SIG-M5 treated with dmso at 0.1 percent for 504 hours (cell line): ENCODE measurements at regions not wholly inside any gene's neighbourhood (a gene's known extent, or its start where the extent isn't known, plus 50 kb on each side); places are given as distances from the start of the nearest gene placed in this dataset.

Experiments used
- DNase-seq: peaks from one replicate; lab custom pipeline; 2025; ENCODE audit not compliant: unreplicated experiment; lab: John Stamatoyannopoulos, UW

DNA sequence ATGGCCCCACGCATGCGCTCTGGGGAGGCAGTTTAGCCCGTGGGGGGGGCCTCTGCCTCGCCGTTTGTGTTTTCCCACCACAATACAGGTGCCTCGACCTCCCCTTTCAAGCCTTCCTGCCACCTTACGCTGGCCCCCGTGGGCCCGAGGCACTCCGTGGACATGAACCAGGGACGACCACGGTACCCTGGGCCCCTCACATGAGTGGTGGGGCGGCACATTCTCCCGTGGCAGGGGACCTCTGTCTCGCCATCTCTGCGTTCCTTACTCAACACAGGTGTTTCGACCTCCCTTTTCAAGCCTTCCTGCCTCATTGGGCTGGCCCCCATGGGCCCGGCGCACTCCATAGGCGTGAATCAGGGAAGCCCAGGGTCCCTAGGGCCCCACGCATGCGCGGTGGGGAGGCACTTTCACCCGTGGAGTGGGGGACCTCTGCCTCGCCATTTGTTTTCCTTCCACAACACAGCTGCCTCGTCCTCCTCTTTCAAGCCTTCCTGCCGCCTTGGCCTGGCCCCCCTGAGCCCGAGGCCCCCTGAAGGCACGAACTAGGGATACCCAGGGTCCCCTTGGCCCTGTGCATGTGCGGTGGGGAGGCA, 339.5 kb downstream of the ALG10 start:
- no peak for DNase-seq

DNA sequence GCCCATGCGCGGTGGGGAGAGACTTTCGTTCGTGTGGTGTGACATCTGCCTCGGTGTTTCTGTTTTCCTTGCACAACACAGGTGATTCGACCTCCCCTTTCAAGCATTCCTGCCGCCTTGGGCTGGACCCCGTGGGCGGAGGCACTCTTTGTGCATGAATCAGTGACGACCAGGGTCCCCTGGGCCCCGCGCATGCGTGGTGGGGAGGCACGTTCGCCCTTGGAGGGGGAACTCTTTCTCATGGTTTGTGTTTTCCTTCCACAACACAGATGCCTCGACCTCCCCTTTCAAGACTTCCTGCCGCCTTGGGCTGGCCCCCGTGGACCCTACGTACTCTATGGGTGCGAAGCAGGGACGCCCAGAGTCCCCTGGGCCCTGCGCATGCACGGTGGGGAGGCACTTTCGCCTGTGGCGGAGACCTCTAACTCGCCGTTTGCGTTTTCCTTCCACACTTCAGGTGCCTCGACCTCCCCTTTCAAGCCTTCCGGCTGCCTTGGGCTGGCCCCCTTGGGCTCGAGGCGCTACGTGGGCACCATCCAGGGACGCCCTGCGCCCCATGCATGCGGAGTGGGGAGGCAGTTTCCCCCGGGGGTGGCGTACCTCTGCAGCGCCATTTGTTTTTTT, 340.9 kb downstream of the ALG10 start:
- DNase-seq: no peak

DNA sequence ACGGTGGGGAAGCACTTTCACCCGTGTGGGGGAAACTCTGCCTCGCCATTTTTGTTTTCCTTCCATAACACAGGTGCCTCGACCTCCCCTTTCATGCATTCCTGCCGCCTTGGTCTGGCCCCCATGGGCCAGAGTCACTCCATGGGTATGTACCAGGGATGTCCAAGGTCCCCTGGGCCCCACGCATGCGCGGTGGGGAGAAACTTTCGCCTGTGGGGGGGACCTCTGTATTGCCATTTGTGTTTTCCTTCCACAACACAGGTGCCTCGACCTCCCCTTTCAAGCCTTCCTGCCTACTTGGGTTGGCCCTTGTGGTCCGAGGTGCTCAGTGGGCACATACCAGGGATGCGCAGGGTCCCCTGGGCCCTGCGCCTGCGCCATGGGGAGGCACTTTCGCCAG, 345.8 kb downstream of the ALG10 start:
- no peak for DNase-seq

DNA sequence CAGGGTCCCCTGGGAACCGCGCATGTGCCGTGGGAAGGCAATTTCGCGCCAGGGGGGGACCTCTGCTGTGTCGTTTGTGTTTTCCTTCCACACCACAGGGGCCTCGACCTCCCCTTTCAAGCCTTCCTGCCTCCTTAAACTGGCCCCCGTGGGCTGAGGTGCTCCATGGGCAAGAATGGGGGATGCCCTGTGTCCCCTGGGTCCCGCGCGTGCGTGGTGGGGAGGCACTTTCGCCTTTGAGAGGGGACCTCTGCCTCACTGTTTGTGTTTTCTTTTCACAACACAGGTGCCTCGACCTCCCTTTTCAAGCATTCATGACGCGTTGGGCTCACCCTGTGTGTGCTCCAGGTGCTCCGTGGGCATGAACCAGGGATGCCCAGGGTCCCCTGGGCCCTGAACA, 348.8 kb downstream of the ALG10 start:
- no peak for DNase-seq

DNA sequence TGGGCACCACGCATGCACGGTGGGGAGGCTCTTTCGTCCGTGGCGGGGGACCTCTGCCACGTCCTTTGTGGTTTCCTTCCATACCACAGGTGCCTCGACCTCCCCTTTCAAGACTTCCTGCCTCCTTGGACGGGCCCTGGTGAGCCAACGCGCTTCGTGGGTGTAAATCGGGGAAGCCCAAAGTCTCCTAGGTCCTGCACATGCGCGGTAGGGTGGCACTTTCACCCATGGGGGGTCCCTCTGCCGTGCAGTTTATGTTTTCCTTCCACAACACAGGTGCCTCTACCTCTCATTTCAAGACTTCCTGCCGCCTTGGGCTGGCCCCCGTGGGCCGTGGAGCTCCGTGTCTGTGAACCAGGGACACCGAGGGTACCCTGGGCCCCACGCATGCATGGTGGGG, 349.7 kb downstream of the ALG10 start:
- no peak for DNase-seq

DNA sequence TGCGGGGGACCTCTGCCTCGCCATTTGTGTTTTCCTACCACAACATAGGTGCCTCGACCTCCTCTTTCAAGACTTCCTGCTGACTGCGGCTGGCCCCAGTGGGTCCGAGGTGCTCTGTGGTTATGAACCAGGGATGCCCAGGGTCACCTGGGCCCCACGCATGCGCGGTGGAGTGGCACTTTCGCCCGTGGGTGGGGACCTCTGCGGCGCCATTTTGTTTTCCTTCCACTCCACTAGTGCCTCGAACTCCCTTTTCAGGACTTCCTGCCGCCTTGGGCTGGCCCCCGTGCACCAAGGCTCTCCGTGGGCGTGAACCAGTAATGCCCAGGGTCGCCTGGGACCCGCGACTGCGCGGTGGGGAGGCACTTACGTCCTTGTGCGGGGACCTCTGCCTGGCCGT, 351.6 kb downstream of the ALG10 start:
- no peak for DNase-seq

DNA sequence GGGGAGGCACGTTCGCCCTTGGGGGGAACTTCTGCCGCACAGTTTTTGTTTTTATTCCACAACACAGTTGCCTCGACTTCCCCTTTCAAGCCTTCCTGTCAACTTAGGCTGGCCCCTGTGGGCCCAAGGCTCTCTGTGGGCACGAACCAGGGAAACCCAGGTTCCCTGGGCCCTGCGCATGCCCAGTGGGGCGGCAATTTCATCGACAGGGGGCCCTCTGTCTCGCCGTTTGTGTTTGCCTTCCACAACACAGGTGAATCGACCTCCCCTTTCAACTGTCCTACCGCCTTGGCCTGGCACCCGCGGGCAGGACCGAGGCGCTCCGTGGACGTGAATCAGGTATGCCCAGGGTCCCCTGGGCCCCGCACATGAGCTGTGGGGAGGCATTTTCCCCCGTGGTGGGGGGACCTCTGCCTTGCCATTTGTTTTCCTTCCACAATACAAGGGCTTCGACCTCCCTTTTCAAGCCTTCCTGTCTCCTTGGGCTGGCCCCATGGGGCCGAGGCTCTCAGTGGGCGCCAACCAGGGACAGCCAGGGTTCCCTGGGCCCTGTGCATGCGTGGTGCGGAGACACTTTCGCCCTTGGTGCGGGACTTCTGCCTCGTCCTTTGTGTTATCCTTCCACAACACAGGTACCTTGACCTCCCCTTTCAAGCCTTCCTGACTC, 354.0 kb downstream of the ALG10 start:
- DNase-seq: no peak

DNA sequence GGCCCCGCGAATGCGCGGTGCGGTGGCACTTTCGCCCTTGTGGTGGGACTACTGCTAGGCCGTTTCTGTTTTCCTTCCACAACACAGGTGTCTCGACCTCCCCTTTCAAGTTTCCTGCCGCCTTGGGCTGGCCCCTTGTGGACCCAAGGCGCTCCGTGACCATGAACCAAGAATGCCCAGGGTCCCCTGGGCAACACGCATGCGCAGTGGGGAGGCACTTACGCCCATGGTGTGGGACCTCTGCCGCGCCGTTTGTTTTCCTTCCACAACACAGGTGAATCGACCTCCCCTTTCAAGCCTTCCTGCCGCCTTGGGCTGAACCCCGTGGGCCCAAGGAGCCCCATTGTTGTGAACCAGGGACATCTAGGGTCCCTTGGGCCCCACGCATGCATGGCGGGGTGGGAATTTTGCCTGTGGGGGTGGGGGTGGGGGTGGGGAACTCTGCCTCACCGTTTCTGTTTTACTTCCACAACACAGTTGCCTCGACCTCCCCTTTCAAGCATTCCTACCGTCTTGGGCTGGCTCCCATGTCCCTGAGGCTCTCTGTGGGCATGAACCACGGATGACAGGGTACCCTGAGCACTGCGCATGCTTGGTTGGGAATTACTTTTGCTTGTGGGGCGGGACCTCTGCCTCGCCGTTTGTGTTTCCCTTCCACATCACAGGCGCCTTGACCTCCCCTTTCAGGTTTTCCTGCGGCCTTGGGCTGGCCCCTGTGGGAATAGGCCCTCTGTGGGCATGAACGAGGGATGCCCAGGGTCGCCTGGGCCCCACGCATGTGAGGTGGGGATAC, 355.1 kb downstream of the ALG10 start:
- no peak for DNase-seq

DNA sequence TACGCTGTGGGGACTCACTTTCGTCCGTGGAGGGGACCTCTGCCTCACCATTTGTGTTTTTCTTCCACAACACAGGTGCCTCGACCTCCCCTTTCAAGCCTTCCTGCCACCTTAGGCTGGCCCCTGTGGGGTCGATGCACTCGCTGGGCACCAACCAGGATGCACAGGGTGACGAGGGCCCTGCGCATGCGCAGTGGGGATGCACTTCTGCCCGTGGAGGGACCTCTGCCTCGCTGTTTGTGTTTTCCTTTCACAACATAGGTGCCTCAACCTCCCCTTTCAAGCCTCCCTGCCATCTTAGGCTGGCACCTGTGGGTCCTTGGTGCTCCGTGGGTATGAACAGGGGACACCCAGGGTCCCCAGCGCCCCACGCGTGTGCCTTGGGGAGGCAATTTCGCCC, 356.8 kb downstream of the ALG10 start:
- no peak for DNase-seq

DNA sequence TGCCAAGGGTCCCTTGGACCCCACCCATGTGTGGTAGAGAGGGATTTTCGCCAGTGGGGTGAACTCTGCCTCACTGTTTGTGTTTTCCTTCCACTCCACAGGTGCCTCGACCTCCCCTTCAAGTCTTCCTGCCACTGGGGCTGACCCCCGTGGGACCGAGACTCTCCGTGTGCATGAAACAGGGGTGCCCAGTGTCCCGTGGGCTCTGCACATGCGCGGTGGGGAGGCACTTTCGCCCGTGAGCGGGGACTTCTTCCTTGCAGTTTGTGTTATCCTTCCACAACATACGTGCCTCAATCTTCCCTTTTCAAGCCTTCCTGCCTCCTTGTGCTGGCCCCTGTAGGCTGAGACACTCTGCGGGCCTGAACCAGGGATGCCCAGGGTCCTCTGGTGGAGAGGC, 362.4 kb downstream of the ALG10 start:
- no peak for DNase-seq

DNA sequence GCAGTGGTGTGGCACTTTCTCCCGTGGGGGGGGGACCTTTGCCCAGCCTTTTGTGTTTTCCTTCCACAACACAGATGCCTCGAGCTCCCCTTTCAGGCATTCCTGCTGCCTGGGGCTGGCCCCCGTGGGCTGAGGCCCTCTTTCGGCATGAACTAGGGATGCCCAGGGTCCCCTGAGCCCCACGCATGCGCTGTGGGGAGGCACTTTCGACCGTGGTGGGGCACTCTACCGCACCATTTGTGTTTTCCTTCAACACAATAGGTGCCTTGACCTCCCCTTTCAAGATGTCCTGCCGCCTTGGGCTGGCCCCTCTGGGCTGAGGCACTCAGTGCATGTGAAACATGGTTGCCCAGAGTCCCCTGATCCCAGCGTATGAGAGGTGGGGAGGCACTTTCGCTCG, 363.7 kb downstream of the ALG10 start:
- no peak for DNase-seq

DNA sequence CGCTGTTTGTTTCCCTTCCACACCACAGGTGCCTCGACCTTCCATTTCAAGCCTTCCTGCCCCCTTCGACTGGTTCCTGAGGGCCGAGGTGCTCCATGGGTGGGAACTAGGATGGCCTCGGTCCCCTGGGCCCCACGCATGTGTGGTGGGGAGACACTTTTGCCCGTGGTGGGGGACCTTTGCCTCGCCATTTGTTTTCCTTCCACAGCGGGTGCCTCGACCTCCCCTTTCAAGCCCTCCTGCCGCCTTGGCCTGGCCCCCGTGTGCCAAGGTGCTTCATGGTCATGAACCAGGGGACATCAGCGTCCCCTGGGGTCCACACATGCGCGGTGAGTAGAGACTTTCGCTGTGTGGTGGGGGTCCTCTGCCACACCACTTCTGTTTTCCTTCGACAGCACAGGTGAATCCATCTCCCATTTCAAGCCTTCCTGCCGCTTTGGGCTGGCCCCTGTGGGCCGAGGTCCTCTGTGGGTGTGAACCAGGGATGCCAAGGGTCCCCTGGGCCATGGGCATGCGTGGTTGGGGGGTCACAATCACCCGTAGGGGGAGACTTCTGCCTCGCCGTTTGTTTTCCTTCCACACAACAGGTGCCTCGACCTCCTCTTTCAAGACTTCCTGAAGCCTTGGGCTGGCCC, 364.4 kb downstream of the ALG10 start:
- DNase-seq: no peak

DNA sequence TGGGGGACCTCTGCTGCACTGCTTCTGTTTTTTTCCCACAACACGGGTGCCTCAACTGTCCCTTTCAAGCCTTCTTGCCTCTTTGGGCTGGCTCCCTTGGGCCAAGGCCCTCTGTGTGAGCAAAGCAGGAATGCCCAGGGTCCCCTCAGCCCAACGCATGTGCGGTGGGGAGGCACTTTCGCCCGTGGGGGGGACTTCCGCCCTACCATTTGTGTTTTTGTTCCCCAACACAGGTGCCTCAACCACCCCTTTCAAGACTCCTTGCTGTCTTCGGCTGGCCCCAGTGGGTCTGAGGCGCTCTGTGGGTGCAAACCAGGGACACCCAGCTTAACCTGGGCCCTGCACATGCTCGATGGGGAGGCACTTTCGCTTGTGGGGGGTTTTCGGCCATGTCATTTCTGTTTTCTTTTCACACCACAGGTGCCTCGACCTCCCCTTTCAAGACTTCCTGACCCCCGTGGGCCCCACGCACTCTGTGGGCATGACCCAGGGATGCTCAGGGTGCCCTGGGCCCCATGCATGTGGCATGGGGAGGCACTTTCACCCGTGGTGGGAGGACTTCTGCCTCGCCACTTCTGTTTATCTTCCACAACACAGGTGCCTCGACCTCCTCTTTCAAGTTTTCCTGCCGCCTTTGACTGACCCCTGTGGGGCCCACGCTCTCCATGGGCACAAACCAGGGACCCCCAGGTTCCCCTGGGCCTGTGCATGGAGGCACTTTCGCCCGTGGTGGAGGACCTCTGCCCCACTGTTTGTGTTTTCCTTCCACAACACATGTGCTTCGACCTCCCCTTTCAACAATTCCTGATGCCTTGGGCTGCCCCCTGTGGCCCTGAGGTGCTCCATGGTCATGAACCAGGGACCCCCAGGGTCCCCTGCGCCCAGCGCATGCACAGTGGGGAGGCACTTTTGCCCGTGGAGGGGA, 365.7 kb downstream of the ALG10 start:
- no peak for DNase-seq

DNA sequence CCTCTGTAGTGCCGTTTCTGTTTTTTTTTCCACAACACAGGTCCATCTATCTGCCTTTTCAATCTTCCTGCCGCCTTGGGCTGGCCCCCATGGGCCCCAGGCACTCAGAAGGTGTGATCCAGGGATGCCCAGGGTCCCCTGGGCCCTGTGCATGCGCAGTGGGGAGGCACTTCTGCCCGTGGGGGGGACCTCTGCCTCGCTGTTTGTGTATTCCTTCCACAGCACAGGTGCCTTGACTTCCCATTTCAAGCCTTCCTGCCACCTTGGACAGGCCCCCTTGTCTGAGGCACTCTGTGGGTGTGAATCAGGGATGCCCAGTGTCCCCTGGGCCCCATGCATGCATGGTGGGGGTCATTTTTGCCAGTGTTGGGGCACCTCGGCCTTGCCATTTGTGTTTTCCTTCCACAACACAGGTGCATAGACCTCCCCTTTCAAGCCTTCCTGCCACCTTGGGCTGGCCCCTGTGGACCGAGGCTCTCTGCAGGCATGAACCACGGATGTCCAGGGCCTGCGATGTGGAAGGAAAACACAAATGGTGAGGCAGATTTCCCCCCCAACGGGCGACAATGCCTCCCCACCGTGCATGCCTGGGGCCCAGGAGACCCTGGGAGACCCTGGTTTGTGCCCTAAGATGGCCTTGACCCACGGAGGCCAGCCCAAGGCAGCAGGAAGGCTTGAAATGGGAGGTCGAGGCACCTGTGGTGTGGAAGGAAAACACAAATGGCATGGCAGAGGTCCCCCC, 366.5 kb downstream of the ALG10 start:
- no peak for DNase-seq

DNA sequence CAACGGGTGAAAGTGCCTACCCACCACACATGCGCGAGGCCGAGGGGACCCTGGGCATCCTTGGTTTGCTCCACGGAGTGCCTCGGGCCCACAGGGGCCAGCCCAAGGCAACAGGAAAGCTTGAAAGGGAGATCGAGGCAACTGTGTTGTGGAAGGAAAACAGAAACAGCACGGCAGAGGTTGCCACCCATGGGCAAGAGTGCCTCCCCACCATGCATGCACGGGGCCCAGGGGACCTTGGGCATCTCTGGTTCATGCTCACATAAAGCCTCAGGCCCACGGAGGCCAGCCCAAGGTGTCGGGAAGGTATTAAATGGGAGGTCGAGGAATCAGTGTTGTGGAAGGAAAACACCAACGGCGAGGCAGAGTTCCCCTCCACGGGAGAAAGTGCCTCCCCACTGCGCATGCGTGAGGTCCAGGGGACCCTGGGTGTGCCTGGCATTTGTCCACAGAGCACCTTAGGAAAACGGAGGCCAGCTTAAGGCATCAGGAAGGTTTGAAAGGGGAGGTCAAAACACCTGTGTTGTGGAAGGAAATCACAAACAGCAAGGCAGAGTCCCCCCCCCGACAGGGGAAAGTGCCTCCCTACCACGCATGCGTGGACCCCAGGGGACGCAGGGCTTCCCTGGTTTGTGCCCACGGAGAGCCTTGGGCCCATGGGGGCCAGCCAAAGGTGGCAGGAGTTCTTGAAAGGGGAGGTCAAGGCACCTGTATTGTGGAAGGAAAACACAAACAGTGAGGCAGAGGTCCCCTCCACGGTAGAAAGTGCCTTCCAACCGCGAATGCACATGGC, 367.3 kb downstream of the ALG10 start:
- no peak for DNase-seq

DNA sequence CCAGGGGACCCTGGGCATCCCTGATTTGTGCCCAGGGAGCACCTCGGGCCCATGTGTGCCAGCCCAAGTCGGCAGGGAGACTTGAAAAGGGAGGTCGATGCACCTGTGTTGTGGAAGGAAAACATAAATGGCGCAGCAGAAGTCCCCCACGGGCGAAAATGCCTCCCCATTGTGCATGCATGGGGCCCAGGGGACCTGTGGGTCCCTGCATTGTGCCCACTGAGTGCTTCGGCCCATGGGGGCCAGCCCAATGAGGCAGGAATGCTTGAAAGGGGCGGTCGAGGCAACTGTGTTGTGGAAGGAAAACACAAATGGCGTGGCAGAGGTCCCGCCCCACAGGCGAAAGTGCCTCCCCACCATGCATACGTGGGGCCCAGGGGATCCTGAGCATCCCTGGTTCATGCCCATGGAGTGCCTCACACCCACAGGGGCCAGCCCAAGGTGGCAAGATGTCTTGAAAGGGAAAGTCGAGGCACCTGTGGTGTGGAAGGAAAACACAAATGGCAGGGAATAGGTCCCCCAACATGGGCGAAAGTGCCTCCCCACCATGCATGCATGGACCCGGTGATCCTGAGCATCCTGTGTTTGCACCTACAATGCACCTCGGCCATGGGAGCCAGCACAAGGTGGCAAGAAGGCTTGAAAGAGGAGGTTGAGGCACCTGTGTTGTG, 368.0 kb downstream of the ALG10 start:
- DNase-seq: no peak

DNA sequence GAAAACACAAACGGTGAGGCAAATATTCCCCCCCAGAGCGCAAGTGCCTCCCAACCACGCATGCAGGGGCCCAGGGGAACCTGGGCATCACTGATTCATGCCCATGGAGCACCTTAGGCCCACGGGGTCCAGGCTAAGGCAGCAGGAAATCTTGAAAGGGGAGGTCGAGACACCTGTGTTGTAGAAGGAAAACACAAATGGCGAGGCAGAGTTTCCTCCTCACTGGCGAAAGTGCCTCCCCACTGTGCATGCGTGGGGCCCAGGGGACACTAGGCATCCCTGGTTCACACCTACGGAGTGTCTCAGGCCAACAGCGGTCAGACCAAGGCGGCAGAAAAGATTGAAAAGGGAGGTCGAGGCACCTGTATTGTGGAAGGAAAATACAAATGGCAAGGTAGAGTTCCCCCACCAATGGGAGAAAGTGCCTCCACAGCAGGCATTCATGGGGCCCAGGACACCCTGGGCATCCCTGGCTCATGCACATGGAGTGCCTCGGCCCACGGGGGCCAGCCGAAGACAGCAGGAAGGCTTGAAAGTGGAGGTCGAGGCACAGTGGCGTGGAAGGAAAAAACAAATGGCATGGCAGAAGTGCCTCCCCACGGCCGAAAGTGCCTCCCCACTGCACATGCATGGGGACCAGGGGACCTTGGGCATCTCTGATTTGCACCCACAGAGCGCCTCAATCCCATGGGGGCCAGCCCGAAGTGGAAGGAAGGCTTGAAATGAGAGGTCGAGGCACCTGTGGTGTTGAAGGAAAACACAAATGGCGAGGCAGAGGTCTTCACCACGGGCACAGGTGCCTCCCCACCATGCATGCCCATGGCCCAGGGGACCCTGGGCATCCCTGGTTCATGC, 368.8 kb downstream of the ALG10 start:
- no peak for DNase-seq
